ENCODE measurements at regions not wholly inside any gene's neighbourhood (a gene's known extent, or its start where the extent isn't known, plus 50 kb on each side); places are given as distances from the start of the nearest gene placed in this dataset.

- TF ChIP-seq CTCF (IDR thresholded peaks at IDR 0.05), result no peak
- no peak for TF ChIP-seq POLR2AphosphoS5 (IDR thresholded peaks at IDR 0.05)
- TF ChIP-seq POLR2A (IDR thresholded peaks at IDR 0.05), result no peak
These were observed 83.6 kb downstream of the ZNF280B start for GRCh38 chr22:22424956-22425355.

Data from breast epithelium (tissue), 3 donors.